H1 (cell line): ENCODE measurements at regions not wholly inside any gene's neighbourhood (a gene's known extent, or its start where the extent isn't known, plus 50 kb on each side); places are given as distances from the start of the nearest gene placed in this dataset.

Experiments used
- CTCF ChIA-PET: fragments of 300-600 bp; sonication (Branson Sonifier 250); formaldehyde crosslinking; loops from one replicate; lab custom pipeline; 2021; ENCODE audit not compliant: partially characterized antibody; lab: Charles Lee
- POLR2A ChIA-PET: fragments of 300-600 bp; sonication (Branson Sonifier 250); formaldehyde crosslinking; loops from one replicate; lab custom pipeline; 2021; ENCODE audit warnings: inconsistent platforms; ENCODE audit not compliant: partially characterized antibody; lab: Charles Lee
- DNase-seq, 2 experiments: peaks; one replicate each; pipeline versions ENCODE4 v3.0.0 to v3.0.0-alpha.2; 2010 to 2022; ENCODE audit warnings: low spot score in 2 of 2, low read depth in 1 of 2, mixed read lengths in 1 of 2
- FAIRE-seq: peaks from 2 replicates; lab custom pipeline; 2011; peaks lifted over from hg19 to GRCh38; lab: Jason Lieb, UNC
- H2AFZ ChIP-seq: 2 replicates; pipeline ENCODE4 v1.8.1; 2012; ENCODE audit warnings: low read length, inconsistent platforms
- H2AK5ac ChIP-seq: 2 replicates; pipeline ENCODE4 v1.6.1; 2013; ENCODE audit warnings: low read depth, low read length
- H2BK120ac ChIP-seq: replicated peaks from 2 replicates; pipeline ENCODE3; 2013; ENCODE audit warnings: low read depth, low read length, inconsistent platforms
- H2BK12ac ChIP-seq: 2 replicates; pipeline ENCODE4 v1.6.1; 2013; ENCODE audit warnings: low read depth, low read length
- H2BK15ac ChIP-seq: 2 replicates; pipeline ENCODE4 v1.6.1; 2013; ENCODE audit warnings: low read length
- H2BK20ac ChIP-seq: 2 replicates; pipeline ENCODE4 v1.6.1; 2013; ENCODE audit warnings: low read length
- H2BK5ac ChIP-seq: 2 replicates; pipeline ENCODE4 v1.6.1; 2013; ENCODE audit warnings: low read depth, low read length
- H3K14ac ChIP-seq: 2 replicates; pipeline ENCODE4 v1.6.1; 2013; ENCODE audit warnings: inconsistent platforms; ENCODE audit not compliant: insufficient read length
- H3K18ac ChIP-seq: 2 replicates; pipeline ENCODE4 v1.6.1; 2013; ENCODE audit warnings: low read length; ENCODE audit errors: extremely low read depth
- H3K23ac ChIP-seq: 2 replicates; pipeline ENCODE4 v1.6.1; 2013; ENCODE audit warnings: inconsistent platforms; ENCODE audit not compliant: insufficient read length
- H3K23me2 ChIP-seq: 2 replicates; pipeline ENCODE4 v1.6.1; 2013; ENCODE audit warnings: low read depth, low read length
- H3K27ac ChIP-seq: 2 replicates; pipeline ENCODE4 v1.6.1; 2011; ENCODE audit warnings: low read depth, low read length, inconsistent platforms
- H3K27me3 ChIP-seq, 4 experiments: replicated peaks in 1 of 4; 1 replicate in 1 of 4; 2 replicates in 3 of 4; pipeline versions ENCODE4 v1.6.1 to v1.8.1; 2011 to 2013; ENCODE audit warnings: low read length in 3 of 4, mild to moderate bottlenecking in 3 of 4, inconsistent platforms in 2 of 4, mixed read lengths in 2 of 4, moderate library complexity in 1 of 4; ENCODE audit not compliant: control insufficient read depth in 3 of 4, insufficient read depth in 3 of 4; ENCODE audit errors: extremely low read depth in 1 of 4
- H3K36me3 ChIP-seq, 4 experiments: 2 replicates each; pipeline versions ENCODE4 v1.6.1 to v1.8.1; 2011 to 2013; ENCODE audit warnings: mild to moderate bottlenecking in 4 of 4, low read length in 3 of 4, moderate library complexity in 2 of 4, control low read depth in 1 of 4, inconsistent platforms in 1 of 4; ENCODE audit not compliant: insufficient read depth in 4 of 4, control insufficient read depth in 2 of 4
- H3K4ac ChIP-seq: replicated peaks from 2 replicates; pipeline ENCODE3; 2013; ENCODE audit warnings: low read length, low read depth, mixed read lengths, inconsistent platforms; ENCODE audit not compliant: insufficient read length
- H3K4me1 ChIP-seq, 4 experiments: replicated peaks in 1 of 4; 1 replicate in 1 of 4; 2 replicates in 3 of 4; pipeline versions ENCODE4 v1.6.1 to v1.8.1; 2011 to 2013; ENCODE audit warnings: low read length in 3 of 4, inconsistent platforms in 2 of 4, mixed read lengths in 1 of 4; ENCODE audit not compliant: insufficient read depth in 4 of 4, control insufficient read depth in 3 of 4
- H3K4me2 ChIP-seq, 2 experiments: 2 replicates each; pipeline versions ENCODE4 v1.6.1 to v1.8.1; 2011 to 2013; ENCODE audit warnings: low read depth in 2 of 2, low read length in 2 of 2, control low read depth in 1 of 2, inconsistent platforms in 1 of 2, mild to moderate bottlenecking in 1 of 2; ENCODE audit not compliant: insufficient read depth in 1 of 2
- H3K4me3 ChIP-seq, 4 experiments: fragments of 200-600, 300-600 bp in 1 of 4; sonication (generic), shearing (Covaris generic), sonication (Bioruptor Twin) in 1 of 4; 2 replicates each; pipeline versions ENCODE4 v1.5.1 to v1.8.1; 2011 to 2016; ENCODE audit warnings: low read length in 4 of 4, low read depth in 3 of 4, control low read depth in 2 of 4, inconsistent platforms in 2 of 4, mild to moderate bottlenecking in 2 of 4, mixed read lengths in 1 of 4, moderate library complexity in 1 of 4; ENCODE audit not compliant: insufficient read depth in 2 of 4; ENCODE audit errors: extremely low read depth in 1 of 4
- H3K56ac ChIP-seq: replicated peaks from 2 replicates; pipeline ENCODE3; 2013; ENCODE audit warnings: low read depth, mild to moderate bottlenecking, mixed read lengths, low read length, inconsistent platforms; ENCODE audit not compliant: insufficient read length
- H3K79me1 ChIP-seq: 2 replicates; pipeline ENCODE4 v1.6.1; 2013; ENCODE audit warnings: low read depth, low read length, control low read depth
- H3K79me2 ChIP-seq, 2 experiments: 2 replicates each; pipeline versions ENCODE4 v1.6.1 to v1.8.1; 2012 to 2013; ENCODE audit warnings: low read length in 2 of 2, mild to moderate bottlenecking in 2 of 2, inconsistent platforms in 1 of 2; ENCODE audit not compliant: insufficient read depth in 2 of 2, control insufficient read depth in 1 of 2
- H3K9ac ChIP-seq, 4 experiments: replicated peaks in 1 of 4; 1 replicate in 1 of 4; 2 replicates in 3 of 4; pipeline versions ENCODE4 v1.6.1 to v1.8.1; 2011 to 2013; ENCODE audit warnings: low read depth in 3 of 4, low read length in 3 of 4, control low read depth in 2 of 4, mild to moderate bottlenecking in 2 of 4, moderate library complexity in 2 of 4, inconsistent platforms in 1 of 4; ENCODE audit errors: extremely low read depth in 1 of 4
- H3K9me3 ChIP-seq, 2 experiments: 2 replicates each; pipeline versions ENCODE4 v1.6.1 to v1.8.1; 2012 to 2013; ENCODE audit warnings: mild to moderate bottlenecking in 2 of 2, moderate library complexity in 2 of 2, control low read depth in 1 of 2, inconsistent platforms in 1 of 2, low read depth in 1 of 2, low read length in 1 of 2, mixed read lengths in 1 of 2; ENCODE audit not compliant: insufficient read depth in 2 of 2
- H4K20me1 ChIP-seq, 2 experiments: replicated peaks in 1 of 2; 2 replicates each; pipeline versions ENCODE3 to v1.8.1; 2011 to 2013; ENCODE audit warnings: inconsistent platforms in 2 of 2, low read length in 2 of 2, mild to moderate bottlenecking in 1 of 2; ENCODE audit not compliant: insufficient read depth in 2 of 2, control insufficient read depth in 1 of 2
- H4K5ac ChIP-seq: 2 replicates; pipeline ENCODE4 v1.6.1; 2013; ENCODE audit warnings: low read length, low read depth, mixed read lengths, inconsistent platforms; ENCODE audit not compliant: insufficient read length
- H4K8ac ChIP-seq: 2 replicates; pipeline ENCODE4 v1.8.0; 2013; ENCODE audit warnings: mild to moderate bottlenecking, moderate library complexity, low read length, inconsistent platforms; ENCODE audit not compliant: insufficient read depth; ENCODE audit errors: extremely low read depth
- H4K91ac ChIP-seq: replicated peaks from 2 replicates; pipeline ENCODE3; 2013; ENCODE audit warnings: low read length, mixed read lengths, inconsistent platforms; ENCODE audit not compliant: insufficient read length
- KDM5A ChIP-seq: fragments of 200-600 bp; IDR thresholded peaks from 2 replicates; pipeline ENCODE4 v1.7.1; 2012; ENCODE audit warnings: mild to moderate bottlenecking, low read length, inconsistent platforms, mixed read lengths
- PHF8 ChIP-seq: fragments of 200-600 bp; sonication (generic); conservative IDR thresholded peaks from 2 replicates; pipeline ENCODE4 v1.7.1; 2012; ENCODE audit warnings: low read depth, mild to moderate bottlenecking, inconsistent platforms, low read length, moderate library complexity
- TEAD4 ChIP-seq: IDR thresholded peaks from 2 replicates; pipeline ENCODE4 v1.6.1; 2012; ENCODE audit warnings: low read depth, low read length, inconsistent platforms, mixed read lengths
- WGBS, 2 experiments: shearing (Covaris generic) in 1 of 2; methylation state at CpG; one replicate each; pipeline versions ENCODE4 v1.1.6 to v1.1.7; 2013 to 2015; ENCODE audit warnings: low lambda C conversion rate in 2 of 2, mixed read lengths in 2 of 2, inconsistent platforms in 1 of 2, low coverage in 1 of 2, missing lambda C conversion rate in 1 of 2; ENCODE audit not compliant: insufficient replicate concordance in 2 of 2, insufficient coverage in 1 of 2, insufficient read length in 1 of 2; ENCODE audit errors: extremely low coverage in 1 of 2, missing lambda C conversion rate in 1 of 2; 5-methylcytosine and 5-hydroxymethylcytosine counted together

GRCh38 chrX:101999644-102000539 is 68.1 kb upstream of the ZMAT1 start:
- H3K36me3 ChIP-seq: no peaks in the 10 kb centered on the region
- H2BK5ac ChIP-seq: no peak overlapping the region
- CTCF ChIA-PET: interaction anchor here (1.1 to 1.3 kb wide), 2 partner anchors 17 to 67 kb away, joined by 3 read pairs; no protein-coding TSS in a partner anchor
- H2AFZ ChIP-seq: no peak overlapping the region
- H3K23ac ChIP-seq: no peak overlapping the region
- peak overlapping the region; percentile 35; the same call in 1 of the 2 replicates for H4K8ac ChIP-seq
- no peak for FAIRE-seq
- H3K18ac ChIP-seq: no peak overlapping the region
- H3K14ac ChIP-seq: no peak overlapping the region
- H3K4me1 ChIP-seq: peaks cover 0 to 7% (median 1%) of the 10 kb centered on the region in 4 experiments; a peak in 3 of 7 replicates
- no peaks in the 10 kb centered on the region for H3K79me1 ChIP-seq
- no peak overlapping the region for H2BK20ac ChIP-seq
- H3K4me3 ChIP-seq: no peak overlapping the region
- H3K79me2 ChIP-seq: no peaks in the 10 kb centered on the region
- H2AK5ac ChIP-seq: no peak overlapping the region
- DNase-seq: peak; percentile 17 to 48
- TF ChIP-seq KDM5A (no peak), PHF8 (no peak), TEAD4 (peak; percentile 68; the same call in 1 of the 2 replicates)
- TF ChIP-seq, all 59 proteins: peak for 1
- no peaks in the 10 kb centered on the region for H3K23me2 ChIP-seq
- no peak overlapping the region for H3K9ac ChIP-seq
- no peak overlapping the region for H4K5ac ChIP-seq
- 81% methylated on average over 5 of the region's 7 CpGs; no CpG with 5 or more reads in 1 of the 2 experiments for WGBS, 2 experiments
- no peaks in the 10 kb centered on the region for H3K27me3 ChIP-seq
- no peak overlapping the region for H3K4ac ChIP-seq
- no peak overlapping the region for H3K56ac ChIP-seq
- H3K4me2 ChIP-seq: peak overlapping the region in 1 of 2 experiments; percentile 10; a peak in 1 of 4 replicates
- peaks cover 0 to 7% of the 10 kb centered on the region in 2 experiments; a peak in 2 of 4 replicates for H3K9me3 ChIP-seq
- POLR2A ChIA-PET: interaction anchor here (1.3 kb wide), 1 partner anchor 68 kb away, joined by 3 read pairs; the partner anchor contains the start of gene ZMAT1
- peak overlapping the region; percentile 84; the same call in 1 of the 2 replicates for H2BK12ac ChIP-seq
- no peak overlapping the region for H2BK120ac ChIP-seq
- H3K27ac ChIP-seq: no peak overlapping the region
- no peak overlapping the region for H2BK15ac ChIP-seq
- no peaks in the 10 kb centered on the region for H4K20me1 ChIP-seq
- H4K91ac ChIP-seq: no peak overlapping the region
